SK-N-SH (cell line): ENCODE measurements at regions not wholly inside any gene's neighbourhood (a gene's known extent, or its start where the extent isn't known, plus 50 kb on each side); places are given as distances from the start of the nearest gene placed in this dataset.

ENCODE experiments used
- FOXJ3 ChIP-seq: sonication (generic); formaldehyde crosslinking; IDR thresholded peaks from 2 replicates; pipeline ENCODE4 v1.5.1; 2020; ENCODE audit warnings: mild to moderate bottlenecking, missing genetic modification reagents
- GABPA ChIP-seq: IDR thresholded peaks from 2 replicates; pipeline ENCODE4 v1.4.0; 2012; ENCODE audit warnings: low read depth, mild to moderate bottlenecking
- POLR2AphosphoS5 ChIP-seq: IDR thresholded peaks from 2 replicates; pipeline ENCODE4 v1.6.1; 2012; ENCODE audit warnings: low read depth, low read length
- RAD21 ChIP-seq: IDR thresholded peaks from 2 replicates; pipeline ENCODE4 v1.6.1; 2012; ENCODE audit warnings: mild to moderate bottlenecking, low read length
- RFX5 ChIP-seq: IDR thresholded peaks from 2 replicates; pipeline ENCODE4 v1.6.1; 2012; ENCODE audit warnings: mild to moderate bottlenecking, improper control_type of control experiment, low read length
- YY1 ChIP-seq: IDR thresholded peaks from 2 replicates; pipeline ENCODE4 v1.4.0; 2012; ENCODE audit warnings: low read depth, mild to moderate bottlenecking
- TF ChIP-seq, protein P1 (sequence below): fragments of 200-600 bp; sonication (generic); IDR thresholded peaks from 2 replicates; pipeline ENCODE4 v1.6.1; 2017; ENCODE audit warnings: antibody characterized with exemption, mild to moderate bottlenecking, moderate library complexity

DNA sequence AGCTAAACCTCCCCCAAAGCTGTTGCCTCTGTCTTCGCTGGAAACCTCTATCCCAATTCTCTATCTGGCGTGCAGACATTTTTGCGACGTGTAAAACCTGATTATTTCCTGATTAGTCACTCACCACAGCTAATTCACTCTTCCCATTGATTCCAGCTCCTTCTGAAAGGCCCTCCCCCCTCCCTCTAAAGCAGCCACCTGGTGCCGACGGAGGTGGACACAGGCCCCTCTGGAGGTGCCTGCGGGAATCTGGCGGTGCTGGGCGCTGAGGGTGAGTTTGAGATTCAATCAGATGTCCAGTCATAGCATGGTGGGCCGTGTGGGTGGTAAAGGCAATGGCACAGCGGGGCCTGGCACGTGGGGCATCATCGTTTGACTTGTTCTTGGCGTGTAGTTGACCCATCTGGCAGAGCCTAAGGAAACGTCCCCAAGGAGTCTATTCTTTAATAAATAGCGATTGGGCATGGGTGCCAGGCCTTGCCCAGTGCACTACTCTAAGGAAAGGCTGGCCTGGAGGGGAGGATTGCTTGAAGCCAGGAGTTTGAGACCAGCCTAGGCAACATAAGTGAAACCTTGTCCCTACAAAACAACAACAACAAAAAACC lies 271.1 kb upstream of the MVB12B start:
- TF ChIP-seq GABPA (no peak), RAD21 (no peak), YY1 (no peak), FOXJ3 (no peak), POLR2AphosphoS5 (no peak), RFX5 (no peak)
- TF ChIP-seq, protein P1, sequence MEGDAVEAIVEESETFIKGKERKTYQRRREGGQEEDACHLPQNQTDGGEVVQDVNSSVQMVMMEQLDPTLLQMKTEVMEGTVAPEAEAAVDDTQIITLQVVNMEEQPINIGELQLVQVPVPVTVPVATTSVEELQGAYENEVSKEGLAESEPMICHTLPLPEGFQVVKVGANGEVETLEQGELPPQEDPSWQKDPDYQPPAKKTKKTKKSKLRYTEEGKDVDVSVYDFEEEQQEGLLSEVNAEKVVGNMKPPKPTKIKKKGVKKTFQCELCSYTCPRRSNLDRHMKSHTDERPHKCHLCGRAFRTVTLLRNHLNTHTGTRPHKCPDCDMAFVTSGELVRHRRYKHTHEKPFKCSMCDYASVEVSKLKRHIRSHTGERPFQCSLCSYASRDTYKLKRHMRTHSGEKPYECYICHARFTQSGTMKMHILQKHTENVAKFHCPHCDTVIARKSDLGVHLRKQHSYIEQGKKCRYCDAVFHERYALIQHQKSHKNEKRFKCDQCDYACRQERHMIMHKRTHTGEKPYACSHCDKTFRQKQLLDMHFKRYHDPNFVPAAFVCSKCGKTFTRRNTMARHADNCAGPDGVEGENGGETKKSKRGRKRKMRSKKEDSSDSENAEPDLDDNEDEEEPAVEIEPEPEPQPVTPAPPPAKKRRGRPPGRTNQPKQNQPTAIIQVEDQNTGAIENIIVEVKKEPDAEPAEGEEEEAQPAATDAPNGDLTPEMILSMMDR, result no peak
